CD4-positive, alpha-beta T cell treated with Interleukin-17A for 4 hours (primary cell): ENCODE measurements at regions not wholly inside any gene's neighbourhood (a gene's known extent, or its start where the extent isn't known, plus 50 kb on each side); places are given as distances from the start of the nearest gene placed in this dataset.

ENCODE experiments used
- DNase-seq: peaks from one replicate; pipeline ENCODE4 v3.0.0-alpha.2; 2020; ENCODE audit warnings: mixed read lengths

DNA sequence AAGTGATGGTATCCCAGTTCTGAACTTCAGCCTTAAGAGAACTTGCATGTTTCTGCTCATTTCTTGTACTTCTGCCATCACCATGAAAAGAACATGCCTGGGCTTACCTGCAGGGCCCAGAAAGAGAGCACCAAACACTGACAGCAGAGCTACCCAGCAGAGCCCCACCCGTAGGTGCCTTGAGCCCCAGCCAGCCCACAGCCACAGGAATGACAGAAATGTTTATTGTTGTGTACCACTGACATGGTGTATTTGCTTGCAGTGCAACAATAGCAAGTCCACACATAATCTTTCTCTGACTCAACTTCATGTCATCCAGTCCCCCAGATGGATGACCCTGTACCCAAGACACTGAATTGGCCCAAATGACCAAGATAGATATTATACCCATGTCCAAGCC lies 195.2 kb downstream of the TSHZ3 start:
- DNase-seq: no peak

DNA sequence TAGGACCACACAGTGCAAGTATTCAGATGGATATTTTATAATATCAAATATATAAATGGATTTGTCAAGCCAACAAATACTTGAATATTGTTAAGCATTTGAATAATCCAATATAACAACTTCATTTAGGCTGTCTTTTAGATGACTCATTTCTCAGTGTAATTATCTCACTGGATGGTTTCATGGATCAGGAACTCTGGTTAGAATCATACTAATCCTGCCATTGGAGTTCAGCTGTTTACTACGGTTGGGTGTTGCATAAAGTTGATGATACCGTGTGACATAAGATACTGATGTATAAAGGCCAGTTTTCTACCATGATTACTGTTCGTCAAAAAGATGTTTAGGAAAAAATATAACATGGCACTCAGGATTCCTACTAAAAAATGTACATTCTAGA lies 196.3 kb downstream of the TSHZ3 start:
- no peak for DNase-seq

DNA sequence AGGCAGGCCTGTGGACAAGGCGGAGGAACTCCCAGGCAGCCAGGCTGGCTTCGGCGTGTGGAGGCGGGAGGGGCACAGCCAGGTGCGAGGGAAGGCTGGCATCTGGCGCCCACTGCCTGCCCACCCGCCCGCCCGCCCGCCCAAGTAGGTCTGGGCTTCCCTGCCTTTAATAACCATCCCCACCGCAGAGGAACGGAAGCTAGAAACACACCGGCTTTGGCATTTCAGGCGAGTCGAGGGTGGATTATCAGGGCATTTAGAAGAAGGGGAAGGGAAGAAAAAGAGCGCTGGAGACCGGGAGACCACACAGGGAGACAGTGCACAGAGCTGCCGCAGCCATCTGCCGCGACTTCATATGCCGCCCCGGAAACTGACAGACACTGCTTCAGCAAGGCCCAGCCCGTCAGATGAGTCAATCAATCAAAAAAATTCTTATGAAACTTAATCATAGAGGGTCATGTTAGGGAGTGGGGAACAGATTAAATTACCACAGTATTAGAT lies 199.7 kb downstream of the TSHZ3 start:
- no peak for DNase-seq

DNA sequence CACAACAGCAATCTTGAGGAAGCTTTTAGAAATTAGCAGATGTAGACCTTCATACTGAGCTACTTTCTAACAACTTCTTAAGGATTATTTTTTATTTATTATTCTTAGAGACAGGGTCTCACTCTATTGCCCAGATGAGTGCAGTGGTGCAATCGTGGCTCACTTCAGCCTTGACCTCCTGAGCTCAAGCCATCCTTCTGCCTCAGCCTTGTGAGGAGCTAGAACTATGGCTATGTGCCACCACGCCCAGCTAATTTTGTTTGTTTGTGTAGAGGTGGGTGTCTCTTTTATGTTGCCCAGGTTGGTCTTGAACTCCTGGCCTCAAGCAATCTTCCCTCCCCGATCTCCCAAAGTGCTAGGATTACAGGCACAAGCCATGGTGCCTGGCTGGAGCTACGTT lies 200.6 kb downstream of the TSHZ3 start:
- DNase-seq: no peak

DNA sequence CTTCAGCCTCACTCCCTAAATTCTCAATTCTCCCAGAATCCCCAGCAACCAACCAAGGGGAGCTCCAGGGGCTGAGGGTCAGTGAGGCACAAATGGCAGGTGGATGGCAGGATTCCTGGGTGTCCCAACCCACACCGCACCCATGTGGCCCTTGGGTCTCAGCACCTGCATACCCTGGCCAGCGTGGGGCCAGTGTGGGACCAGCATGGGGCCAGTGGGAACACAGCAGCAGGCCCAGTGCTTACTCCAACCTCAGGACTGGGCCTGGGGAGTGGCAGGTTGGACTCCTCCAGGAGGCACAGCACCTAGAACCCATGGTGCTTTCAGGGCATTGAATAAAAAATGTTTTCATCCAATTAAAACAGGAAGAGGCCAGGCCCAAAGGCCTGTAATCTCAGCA lies 202.0 kb downstream of the TSHZ3 start:
- DNase-seq: no peak

DNA sequence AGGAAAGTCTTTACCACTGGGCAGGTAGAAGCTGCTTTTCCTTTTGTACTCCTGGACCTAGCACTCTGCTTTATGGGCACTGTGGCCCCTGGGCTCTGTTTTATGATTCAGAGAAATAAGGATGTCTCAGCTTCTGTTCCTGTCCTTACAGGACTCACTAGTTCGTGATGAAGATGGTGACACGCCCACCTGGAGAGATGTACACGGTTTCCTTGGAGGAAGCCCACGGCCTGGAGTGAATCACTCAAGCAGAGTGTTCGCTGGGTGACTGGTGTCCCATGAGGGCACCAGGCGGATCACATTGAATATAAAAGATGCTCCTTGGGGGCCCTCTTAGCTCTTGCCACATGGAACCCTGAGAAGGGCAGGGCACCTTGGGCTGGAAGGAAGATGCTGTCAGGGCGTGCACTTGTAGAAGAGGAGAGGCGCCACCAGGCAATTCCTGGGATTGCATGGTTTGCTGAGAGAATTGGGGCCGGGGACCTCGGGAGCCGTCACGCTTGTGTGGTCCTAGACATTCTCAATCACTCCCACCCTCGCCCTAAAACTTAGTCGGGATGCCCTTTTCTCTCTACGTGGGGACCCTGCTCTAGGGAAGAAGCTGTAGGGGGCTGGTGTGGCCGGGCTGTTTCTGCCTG lies 202.6 kb downstream of the TSHZ3 start:
- no peak for DNase-seq

DNA sequence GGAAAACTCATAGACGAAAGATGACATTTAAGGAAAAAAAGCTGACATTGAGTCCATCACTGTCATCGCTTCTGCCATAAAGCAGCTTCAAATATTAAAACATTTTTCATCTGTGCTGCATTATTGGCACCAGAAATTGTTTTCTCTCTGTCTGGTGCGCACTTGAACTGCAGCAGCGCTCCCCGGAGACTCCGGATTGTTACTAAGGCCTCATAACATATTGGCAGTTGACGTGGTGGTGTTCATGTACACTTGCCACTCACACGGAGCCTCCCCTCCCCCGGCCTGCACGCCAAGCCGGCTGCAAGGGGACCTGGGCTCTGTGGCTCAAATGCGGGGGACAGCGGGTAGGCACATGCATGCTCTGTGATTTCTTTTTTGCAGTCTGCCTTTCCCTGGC lies 203.2 kb downstream of the TSHZ3 start:
- no peak for DNase-seq

DNA sequence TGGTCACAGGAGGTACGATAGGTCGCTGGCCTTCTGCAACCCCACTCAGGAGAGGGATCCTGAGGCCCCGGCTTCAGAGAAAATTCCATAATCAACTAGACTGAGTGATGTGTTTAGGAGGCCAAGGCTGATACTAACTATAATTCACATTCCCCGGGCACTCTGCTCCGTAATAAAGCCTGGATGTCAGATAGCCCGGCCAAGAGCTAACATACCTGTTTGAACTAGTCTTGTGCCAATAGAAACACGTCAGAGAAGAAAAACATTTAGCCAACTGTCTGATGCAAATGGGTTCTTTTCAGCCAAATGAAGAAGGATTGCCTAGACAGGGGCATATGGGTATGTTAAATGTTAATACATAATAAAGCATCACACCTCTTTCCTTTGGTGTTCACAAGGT lies 204.2 kb downstream of the TSHZ3 start:
- no peak for DNase-seq

DNA sequence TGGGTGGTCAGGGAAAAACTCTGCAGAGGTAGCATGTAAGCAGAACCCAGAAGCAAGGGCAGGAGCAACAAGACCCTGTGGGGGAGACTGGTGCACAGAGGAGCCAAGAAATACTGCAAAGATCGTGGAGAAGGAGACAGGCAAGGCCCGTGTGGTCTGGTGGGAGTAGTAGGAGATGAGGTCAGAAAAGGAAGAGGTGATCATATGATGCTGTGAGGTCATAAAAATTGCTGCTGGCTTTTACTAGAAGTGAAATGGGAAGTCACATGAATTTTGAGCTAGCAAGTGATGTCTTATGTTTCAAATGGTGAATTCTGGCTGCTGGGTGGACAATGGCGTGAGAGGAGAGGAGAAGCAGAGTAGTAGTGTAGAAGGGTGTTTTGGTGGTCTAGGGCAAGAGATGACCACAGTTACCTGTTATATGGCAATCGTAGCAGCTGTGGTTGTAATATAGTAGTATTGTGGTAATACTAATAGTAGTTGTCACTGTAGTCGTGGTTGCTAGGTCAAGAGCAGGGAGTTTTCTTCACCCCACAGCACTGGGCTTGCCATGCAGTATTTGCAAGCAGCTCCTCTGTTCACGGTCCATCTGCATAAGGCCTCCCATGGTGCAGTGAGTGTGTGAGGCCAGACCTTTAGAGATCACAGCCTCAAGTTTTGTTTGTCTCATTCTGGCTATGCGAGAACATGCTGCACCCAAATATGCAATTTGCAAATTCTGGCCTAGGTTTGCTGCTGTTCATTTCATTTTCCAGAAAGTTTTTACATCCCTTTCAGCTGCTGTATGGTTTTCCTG lies 205.0 kb downstream of the TSHZ3 start:
- no peak for DNase-seq

DNA sequence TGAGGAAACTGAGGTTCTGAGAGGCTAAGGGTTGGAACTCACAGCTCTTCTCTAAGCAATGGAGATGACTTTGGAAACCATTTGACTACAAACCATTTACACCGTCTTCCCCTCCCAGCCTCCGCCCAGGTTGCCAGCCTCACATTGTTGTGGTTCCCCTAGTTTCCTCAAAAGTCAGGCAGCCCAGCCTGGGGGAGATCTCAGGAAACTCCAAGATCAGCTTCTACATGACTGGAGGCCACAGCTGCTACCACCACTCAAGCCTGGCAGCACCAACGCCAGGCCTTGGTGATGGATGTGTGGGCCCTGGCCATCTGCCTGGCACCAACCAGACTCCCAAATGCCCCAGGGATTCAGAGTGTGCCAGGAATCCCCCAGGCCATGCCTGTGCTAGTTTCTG lies 207.9 kb downstream of the TSHZ3 start:
- DNase-seq: no peak

DNA sequence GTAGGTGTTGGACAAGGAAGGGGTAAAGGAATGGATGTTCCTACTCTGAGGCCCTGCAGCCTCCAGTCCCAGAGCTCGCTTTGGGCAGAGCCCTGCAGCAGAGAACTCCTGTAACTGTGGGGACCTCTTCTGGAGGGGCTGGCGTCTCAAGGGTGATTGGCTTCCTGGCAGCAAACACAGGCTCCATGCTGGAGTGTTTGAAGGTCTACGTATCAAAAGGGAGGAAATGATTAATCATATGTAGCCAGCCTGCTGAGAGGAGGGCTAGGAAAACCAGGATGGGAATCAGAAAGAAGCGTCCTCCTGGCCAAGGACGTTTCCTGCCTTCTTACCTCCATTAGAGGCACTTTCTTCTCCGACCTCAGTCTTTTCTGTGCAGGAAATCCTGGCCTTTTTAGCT lies 208.5 kb downstream of the TSHZ3 start:
- no peak for DNase-seq

DNA sequence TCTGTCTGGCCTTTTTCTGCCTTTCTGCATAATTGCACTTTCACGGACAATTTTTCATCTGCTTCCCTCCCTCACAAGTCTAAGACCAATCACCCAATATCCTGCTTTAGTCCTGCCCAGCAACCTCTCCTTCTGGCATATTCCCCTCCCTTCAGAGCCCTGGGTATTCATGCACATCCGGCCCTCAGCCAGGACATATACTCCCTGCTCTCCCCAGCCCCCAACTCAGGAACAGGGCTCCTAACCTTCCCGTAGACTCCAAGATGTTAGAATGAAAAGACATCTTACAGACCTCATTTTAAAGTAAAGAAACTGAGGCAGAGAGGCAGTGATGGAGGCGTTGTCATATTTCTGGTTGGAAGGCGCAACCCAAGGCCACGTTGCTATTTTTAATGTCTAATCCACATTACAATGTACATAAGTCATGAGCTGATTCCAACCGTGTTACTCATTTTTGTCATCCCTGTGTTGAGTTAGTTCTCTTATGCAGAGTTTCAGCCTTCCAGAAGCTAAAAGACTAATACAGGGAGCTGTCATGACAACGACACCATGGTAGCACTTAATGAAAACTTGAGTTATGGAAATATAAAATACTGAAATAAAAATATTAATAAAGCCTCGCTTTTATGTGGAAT lies 209.2 kb downstream of the TSHZ3 start:
- no peak for DNase-seq

DNA sequence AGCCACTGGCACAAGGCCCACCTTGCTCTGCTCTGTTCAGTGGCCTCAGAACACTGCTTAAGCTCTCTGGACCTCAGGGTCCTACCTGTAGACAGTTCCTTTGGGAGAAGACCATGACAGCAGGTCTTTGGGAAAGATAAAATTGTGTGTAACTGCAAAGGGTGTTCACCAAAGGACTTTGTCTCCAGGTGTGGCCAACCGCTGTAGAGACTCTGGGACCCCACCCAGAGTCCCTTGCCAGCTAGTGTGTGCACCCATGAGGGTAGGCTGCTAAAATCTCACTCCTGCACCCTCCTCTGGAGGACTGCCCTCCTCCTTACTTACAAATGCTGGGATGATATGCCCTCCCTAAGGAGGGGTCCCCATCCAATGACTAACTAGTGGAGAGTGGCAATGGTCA lies 211.2 kb downstream of the TSHZ3 start:
- no peak for DNase-seq

DNA sequence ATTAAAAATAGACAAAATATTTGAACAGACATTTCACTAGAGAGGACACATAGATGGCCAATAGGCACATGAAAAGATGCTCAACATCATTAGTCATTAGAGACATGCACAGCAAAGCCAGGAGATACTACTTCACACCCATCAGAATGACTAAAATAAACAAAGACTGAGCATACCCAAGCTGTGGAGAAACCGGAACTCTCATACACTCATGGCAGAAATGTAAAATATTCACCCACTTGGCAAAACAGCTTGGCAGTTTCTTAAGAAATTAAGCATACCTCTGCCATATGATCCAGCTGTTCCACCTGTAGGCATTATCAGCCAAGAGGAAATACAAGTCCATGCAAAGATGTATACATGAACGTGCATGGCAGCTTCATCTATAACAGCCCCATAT lies 213.4 kb downstream of the TSHZ3 start:
- DNase-seq: no peak

DNA sequence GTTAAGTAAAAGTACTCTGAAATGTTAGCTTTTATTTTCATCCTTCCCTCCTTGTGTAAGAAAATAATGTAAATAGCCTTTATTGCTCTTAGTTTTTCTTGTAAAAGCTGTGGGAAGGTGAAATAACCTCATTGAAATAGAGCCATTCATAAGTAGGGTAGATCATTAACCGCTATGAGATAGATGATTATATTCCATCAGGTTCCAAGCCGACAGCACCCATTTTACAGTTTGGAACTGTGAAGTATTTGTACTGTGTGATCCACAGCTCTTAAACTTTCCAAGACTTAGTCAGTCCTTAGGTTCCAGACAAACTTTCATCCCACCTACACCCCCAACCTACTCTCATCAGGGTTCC lies 216.5 kb downstream of the TSHZ3 start:
- no peak for DNase-seq

DNA sequence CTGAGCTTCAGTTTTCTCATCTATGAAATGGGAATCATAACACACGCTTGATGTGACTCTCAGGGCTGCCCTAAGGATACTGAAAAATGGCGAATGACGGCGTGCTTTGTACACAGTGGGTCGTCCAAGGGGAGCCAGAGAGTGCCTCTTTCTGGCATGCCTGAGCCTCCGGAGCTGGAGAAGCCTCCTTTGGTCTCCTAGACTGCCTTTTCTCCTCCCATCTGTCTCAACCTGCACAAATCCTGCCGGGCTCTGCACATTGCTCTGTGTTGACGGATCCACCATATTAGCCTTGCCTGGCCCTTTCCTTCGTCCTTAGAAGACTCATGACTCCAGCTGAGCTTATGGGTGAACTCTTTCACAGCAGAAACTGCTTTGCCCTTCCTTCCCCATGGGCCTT lies 220.9 kb downstream of the TSHZ3 start:
- DNase-seq: no peak

DNA sequence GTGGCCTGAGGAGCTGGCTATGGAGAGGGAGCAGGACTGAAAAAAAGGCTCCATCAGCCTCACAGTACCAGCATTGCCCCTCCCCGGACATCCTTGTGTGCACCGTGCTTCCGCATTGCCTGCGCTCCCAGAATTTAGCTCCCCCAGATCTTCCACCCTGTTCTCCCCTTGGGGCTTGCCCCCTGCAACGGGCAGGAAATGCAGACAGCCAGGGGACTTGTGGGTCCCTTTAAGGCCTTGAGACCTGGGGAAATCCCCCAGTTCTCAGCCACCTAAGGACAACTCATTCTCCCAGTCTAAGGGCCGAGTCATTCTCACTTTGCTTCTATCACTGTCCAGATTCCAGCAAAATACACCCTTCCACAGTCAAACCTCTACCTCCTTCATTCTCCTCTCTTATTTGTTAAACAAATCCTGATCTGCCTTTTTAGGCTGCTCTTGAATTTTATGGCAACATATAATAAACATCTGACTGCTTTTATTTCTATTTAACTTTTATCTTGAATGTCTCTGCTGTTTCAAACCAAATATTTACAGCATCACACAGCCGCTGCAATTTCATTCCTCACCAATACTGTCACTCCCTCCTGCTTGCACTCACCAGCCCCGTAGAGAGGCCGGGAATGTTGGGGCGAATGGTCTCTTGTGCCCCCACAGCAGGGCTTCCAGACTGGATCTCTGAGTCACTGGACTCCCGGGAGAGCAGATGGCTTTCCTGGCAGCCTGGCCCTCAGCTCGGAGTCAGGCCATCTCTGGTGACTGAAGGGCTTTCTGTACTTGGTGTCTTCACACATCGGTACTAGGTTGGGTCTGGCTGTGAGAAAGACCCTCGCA lies 221.9 kb downstream of the TSHZ3 start:
- DNase-seq: no peak

DNA sequence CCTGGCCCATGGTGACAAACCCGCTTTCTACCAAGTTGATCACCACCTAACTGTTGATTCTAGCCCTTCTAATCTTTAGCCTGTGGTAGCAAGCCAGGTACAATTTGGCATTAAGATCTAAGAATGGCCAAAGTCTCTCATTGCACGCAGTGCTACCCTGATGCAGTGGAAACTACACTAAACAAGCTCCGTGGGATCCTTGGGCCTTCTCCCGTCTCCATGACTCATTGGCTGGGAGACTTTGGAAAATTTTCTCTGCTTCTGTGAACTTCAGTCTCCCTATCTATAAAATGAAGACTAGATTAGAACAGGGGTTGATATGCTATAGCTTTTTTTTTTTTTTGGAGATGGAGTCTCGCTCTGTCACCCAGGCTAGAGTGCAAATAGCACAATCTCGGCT lies 223.0 kb downstream of the TSHZ3 start:
- no peak for DNase-seq

DNA sequence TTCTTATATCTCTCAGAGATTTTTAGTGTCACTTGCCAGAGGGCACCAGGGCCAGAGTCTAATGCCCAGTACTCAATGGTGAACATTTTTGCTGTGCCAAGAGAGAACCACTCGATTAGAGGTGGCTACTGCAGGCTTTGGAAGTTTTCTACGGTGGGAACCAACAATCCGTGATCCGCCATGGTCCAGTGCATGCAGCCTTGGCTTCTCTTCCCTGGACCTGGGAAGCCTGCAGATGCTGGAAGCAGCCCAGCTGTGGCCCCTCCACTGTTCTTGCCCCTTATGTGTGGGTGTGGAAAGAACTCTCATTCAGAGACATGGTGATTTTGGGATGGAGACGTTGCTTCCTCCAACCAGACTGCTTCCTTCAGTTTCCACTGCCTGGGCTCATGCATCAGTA lies 224.2 kb downstream of the TSHZ3 start:
- DNase-seq: no peak

DNA sequence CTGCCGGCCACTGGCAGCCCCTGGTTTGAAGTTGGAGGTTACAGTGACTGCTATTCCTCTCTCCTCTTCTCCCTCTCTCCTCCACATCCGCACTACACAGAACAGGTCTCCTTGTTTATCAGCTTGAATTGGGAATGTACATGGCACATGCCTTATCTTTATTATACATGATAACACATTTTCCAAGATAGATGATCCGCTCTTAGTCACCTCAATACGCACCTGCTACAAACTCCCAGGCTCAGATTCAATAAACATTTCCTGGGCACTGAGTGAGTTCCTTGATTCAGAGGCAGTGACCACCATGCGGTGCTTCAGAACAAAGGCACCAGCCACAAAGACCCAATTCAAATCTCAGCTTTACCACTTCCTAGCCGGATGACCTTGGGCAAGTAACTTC lies 227.7 kb downstream of the TSHZ3 start:
- no peak for DNase-seq

DNA sequence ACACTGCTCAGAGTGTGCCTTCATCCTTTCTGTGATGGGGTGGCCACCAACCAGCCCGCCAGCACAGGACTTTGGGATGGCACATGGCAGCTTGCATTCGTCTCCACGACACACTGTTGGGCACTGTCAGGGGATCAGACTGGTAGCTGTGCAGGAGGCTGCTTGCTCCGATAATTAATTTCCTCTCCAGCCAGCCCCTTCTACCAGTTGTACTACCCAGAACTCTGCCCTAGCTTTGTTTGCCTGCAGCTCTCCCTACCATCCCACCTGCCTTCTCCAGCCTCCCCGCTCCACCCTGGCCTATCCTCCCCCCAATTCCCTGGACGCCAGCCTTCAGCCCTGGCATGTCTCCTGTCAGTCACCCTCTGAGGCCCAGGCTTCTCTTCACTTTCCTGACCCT lies 228.3 kb downstream of the TSHZ3 start:
- no peak for DNase-seq

DNA sequence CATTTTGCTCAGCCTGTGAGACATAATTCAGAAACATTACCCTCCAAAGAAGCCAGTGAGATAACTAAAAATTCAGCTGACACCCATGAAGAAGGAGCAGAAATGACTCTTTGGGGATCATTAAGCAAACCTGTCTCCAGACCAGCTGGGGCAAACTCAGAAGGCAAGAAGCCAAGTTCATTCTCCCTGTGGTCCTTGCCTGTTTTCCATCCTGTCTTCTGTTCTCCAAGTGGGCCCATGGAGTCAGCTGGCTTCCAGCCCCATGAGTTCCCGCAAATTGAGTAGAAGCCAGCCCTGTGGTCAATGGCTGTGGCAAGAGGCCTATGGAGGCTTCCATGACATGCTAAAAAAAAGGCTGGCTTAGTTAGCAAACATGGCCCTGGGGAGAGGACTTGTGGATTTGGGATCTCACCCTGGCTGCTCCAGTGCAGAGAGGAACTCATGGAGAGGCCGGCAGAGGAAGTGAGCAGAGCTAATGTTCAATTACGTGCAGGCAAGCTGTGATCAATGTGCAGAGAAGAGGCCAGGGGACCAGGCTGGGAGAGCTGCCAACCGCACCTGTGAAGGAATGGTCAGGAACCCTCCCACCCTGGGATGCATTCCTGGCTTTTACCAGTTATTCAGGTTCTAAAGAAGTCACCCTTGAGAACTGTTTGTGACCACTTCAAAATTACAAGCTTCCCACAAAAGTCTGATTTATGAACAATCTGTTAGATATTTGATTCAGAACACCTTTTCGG lies 229.1 kb downstream of the TSHZ3 start:
- no peak for DNase-seq

DNA sequence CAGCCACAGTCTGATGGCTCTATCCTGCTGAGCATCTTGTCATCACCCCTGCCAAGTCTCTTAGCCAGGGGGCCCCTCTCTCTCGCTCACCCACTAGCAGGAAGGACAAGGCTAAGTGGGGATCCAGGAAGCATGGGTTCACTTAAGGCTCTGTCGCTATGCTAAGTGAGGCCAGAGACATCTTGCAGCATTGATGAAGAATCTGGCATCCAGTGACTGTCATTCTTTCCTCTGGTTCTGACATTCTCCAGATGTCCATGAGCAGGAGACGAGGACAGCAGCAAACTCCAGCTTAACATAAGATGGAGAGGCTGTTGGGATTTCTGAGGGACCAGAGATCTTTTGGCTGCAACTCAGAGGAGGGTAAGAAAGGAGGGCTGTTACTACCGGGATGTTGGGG lies 230.2 kb downstream of the TSHZ3 start:
- no peak for DNase-seq
